ENCODE measurements at regions not wholly inside any gene's neighbourhood (a gene's known extent, or its start where the extent isn't known, plus 50 kb on each side); places are given as distances from the start of the nearest gene placed in this dataset.

DNA sequence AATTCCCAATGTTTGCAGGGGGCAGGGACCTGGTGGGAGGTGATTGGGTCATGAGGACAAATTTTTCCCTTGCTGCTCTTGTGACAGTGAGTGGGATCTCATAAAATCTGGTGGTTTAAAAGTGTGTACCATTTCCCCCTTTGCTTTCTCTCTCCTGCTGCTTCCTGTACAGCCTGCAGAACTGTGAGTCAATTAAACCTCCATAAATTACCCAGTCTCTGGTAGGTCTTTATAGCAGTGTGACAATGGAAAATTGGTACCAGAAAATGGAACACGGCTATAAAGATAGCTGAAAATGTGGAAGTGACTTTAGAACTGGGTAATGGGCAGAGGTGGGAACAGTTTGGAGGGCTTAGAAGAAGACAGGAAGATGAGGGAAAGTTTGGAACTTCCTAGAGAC lies 108.7 kb upstream of the NPFFR2 start:
- Histone ChIP-seq H3K9me3 (peaks cover 0 to 1% (median 0%) of the 10 kb centered on the region in 12 donors), H3K27me3 (no peaks in the 10 kb centered on the region), H3K4me1 (no peaks in the 10 kb centered on the region), H3K36me3 (no peaks in the 10 kb centered on the region), H3K4me3 (no peak overlapping the region), H3K27ac (no peak overlapping the region)
- DNase-seq (no peak), ATAC-seq (no peak)
- intact Hi-C loops (cut with DNase I), result no loop called here
- 58 to 92% (median 61%) methylated on average over 1 of the region's 1 CpG for WGBS, 4 donors
- TF ChIP-seq POLR2A (IDR thresholded peaks at IDR 0.05), result no peak
- TF ChIP-seq, protein P1, sequence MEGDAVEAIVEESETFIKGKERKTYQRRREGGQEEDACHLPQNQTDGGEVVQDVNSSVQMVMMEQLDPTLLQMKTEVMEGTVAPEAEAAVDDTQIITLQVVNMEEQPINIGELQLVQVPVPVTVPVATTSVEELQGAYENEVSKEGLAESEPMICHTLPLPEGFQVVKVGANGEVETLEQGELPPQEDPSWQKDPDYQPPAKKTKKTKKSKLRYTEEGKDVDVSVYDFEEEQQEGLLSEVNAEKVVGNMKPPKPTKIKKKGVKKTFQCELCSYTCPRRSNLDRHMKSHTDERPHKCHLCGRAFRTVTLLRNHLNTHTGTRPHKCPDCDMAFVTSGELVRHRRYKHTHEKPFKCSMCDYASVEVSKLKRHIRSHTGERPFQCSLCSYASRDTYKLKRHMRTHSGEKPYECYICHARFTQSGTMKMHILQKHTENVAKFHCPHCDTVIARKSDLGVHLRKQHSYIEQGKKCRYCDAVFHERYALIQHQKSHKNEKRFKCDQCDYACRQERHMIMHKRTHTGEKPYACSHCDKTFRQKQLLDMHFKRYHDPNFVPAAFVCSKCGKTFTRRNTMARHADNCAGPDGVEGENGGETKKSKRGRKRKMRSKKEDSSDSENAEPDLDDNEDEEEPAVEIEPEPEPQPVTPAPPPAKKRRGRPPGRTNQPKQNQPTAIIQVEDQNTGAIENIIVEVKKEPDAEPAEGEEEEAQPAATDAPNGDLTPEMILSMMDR (IDR thresholded peaks at IDR 0.05), result no peak

DNA sequence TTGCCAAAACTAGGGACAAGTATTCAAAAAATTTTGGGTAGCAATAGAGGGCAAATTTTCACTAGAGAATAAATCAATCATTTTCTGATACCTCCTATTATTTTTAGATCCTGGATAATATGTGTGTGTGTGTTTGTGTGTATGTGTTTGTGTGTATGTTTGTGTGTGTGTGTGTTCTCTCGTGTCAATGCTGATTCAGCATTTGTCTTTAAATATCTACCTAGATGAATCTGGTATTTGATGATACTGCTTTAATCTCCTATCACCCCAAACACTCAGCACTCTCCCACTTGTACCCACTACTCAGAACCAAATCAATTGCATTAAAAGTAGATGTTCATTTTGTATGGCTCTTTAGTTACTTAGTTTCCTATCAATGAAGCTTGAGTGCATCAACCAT lies 101.3 kb upstream of the NPFFR2 start:
- DNase-seq (no peak), ATAC-seq (no peak)
- no peaks in the 10 kb centered on the region for H3K4me1 ChIP-seq
- H3K4me3 ChIP-seq, result no peak overlapping the region
- H3K27ac ChIP-seq, result no peak overlapping the region
- WGBS, 4 donors, result 46 to 61% (median 56%) methylated on average over 1 of the region's 1 CpG
- H3K36me3 ChIP-seq, result no peaks in the 10 kb centered on the region
- H3K9me3 ChIP-seq, result no peaks in the 10 kb centered on the region
- TF ChIP-seq, protein P1 (IDR thresholded peaks at IDR 0.05), result no peak
- TF ChIP-seq POLR2A (IDR thresholded peaks at IDR 0.05), result no peak
- H3K27me3 ChIP-seq, result no peaks in the 10 kb centered on the region
- intact Hi-C loops (cut with DNase I), result no loop called here

DNA sequence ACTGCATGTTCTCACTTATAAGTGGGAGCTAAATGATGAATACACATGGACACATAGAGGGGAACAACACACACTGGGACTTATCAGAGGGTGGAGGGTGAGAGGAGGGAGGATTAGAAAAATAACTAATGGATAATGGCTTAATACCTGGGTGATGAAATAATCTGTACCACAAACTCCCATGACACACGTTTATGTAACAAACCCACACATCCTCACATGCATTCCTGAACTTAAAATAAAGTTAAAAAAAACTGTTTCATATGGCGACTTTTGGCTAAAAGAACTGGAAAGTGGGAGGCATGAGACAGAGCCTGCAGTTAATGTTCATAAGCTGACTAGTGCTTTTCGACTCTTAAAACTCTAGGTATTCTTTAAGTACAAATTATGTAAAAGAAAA lies 98.9 kb upstream of the NPFFR2 start:
- no peak for DNase-seq
- Histone ChIP-seq H3K4me3 (no peak overlapping the region), H3K36me3 (no peaks in the 10 kb centered on the region), H3K4me1 (no peaks in the 10 kb centered on the region), H3K27ac (no peak overlapping the region), H3K9me3 (no peaks in the 10 kb centered on the region), H3K27me3 (no peaks in the 10 kb centered on the region)
- no peak for ATAC-seq
- TF ChIP-seq, protein P1 (IDR thresholded peaks at IDR 0.05), result no peak
- TF ChIP-seq POLR2A (IDR thresholded peaks at IDR 0.05), result no peak
- 57 to 70% (median 66%) methylated on average over 3 of the region's 3 CpGs for WGBS, 4 donors
- intact Hi-C loops (cut with DNase I), result no loop called here

DNA sequence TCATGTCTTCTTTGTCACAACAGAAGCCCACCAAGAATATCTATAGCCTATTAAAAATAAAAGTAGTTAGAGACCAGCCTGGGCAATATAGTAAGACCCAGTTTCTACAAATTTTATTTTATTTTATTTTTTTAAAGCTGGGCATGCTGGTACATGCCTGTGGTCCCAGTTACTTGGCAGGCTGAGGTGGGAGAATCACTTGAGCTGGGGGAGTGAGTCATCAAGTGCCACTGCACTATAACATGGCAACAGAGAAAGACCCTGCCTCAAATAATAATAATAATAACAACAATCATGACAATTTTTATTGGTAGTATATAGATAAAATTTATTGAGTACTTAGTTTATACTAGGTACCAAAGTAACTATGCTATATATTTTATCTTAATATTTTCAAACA lies 93.0 kb upstream of the NPFFR2 start:
- no peak for ATAC-seq
- Histone ChIP-seq H3K9me3 (no peaks in the 10 kb centered on the region), H3K36me3 (no peaks in the 10 kb centered on the region), H3K27me3 (no peaks in the 10 kb centered on the region), H3K4me1 (no peaks in the 10 kb centered on the region), H3K4me3 (no peak overlapping the region), H3K27ac (no peak overlapping the region)
- no peak for DNase-seq
- intact Hi-C loops (cut with DNase I), result no loop called here
- TF ChIP-seq, protein P1 (IDR thresholded peaks at IDR 0.05), result no peak
- no peak for TF ChIP-seq POLR2A (IDR thresholded peaks at IDR 0.05)

Data from heart left ventricle (tissue), 16 donors.